ENCODE measurements at regions not wholly inside any gene's neighbourhood (a gene's known extent, or its start where the extent isn't known, plus 50 kb on each side); places are given as distances from the start of the nearest gene placed in this dataset.

DNA sequence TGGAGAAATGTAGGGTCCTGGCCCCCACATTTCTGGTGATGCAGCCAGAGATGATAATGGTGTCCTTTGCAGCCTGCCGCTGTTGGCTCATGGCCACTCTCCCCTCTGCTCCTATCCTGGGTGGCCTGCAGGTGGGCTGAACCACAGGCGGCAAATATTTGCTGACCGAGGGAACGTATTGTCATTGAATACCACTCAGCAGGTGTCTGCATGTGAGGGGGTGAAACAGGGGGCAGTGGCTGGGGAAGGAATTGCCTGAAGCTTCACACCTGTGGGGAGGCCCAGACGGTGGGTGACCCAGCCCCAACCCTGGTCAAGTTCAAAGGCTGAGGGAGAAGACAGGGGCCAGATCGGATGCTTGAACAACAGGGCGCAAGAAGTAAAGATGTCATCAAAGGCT is 73.3 kb upstream of the WNT11 start:
- DNase-seq (ENCODE audit: low read depth, low spot score) (no peak), FAIRE-seq (no peak), ATAC-seq (no peak)
- no TSS peak for BruUV-seq (replicated peaks)
- no peaks in the 10 kb centered on the region for H3K9me3 ChIP-seq (replicated peaks; ENCODE audit: control insufficient read depth, insufficient read depth, low read length)
- H4K20me1 ChIP-seq (ENCODE audit: control insufficient read depth, insufficient read depth) = no peaks in the 10 kb centered on the region
- intact Hi-C loops (cut with micrococcal nuclease; ENCODE audit: unreplicated experiment) (no loop called here), in situ Hi-C loops (cut with MboI) (no loop called here)
- ChIA-PET SMC1A (ENCODE audit: uncharacterized antibody, unreplicated experiment) (no interaction called here), POLR2A (no interaction called here), RAD21 (ENCODE audit: unreplicated experiment) (no interaction called here), CTCF (no interaction called here)
- WGBS (ENCODE audit: insufficient coverage, insufficient replicate concordance, low lambda C conversion rate, missing lambda C conversion rate) = 35% methylated on average over 7 of the region's 7 CpGs
- H2AFZ ChIP-seq (ENCODE audit: control insufficient read depth, low read depth, low read length) = no peak overlapping the region
- H3K36me3 ChIP-seq (ENCODE audit: control insufficient read depth in 2 of 2, insufficient read depth in 2 of 2, low read length in 1 of 2) = no peaks in the 10 kb centered on the region
- H3K79me2 ChIP-seq (ENCODE audit: control insufficient read depth, insufficient read depth, low read length) = no peaks in the 10 kb centered on the region
- H3K4me1 ChIP-seq (ENCODE audit: control insufficient read depth, insufficient read depth, low read length) = 0 out of 2 replicates have a peak, but pooled peaks cover 6% of the 10 kb centered on the region
- TF ChIP-seq JUNB (IDR thresholded peaks at IDR 0.05) (no peak), RB1 (IDR thresholded peaks at IDR 0.05; ENCODE audit: borderline replicate concordance) (no peak)
- TF ChIP-seq, protein P1, sequence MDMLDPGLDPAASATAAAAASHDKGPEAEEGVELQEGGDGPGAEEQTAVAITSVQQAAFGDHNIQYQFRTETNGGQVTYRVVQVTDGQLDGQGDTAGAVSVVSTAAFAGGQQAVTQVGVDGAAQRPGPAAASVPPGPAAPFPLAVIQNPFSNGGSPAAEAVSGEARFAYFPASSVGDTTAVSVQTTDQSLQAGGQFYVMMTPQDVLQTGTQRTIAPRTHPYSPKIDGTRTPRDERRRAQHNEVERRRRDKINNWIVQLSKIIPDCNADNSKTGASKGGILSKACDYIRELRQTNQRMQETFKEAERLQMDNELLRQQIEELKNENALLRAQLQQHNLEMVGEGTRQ (IDR thresholded peaks at IDR 0.05; ENCODE audit: borderline replicate concordance, low read depth, low read length) = no peak
- no peaks in the 10 kb centered on the region; a peak in 1 of 4 replicates for H3K27me3 ChIP-seq (replicated peaks in 1 of 2; ENCODE audit: control insufficient read depth in 2 of 2, insufficient read depth in 2 of 2, low read length in 1 of 2)
- no peak overlapping the region for H3K4me2 ChIP-seq (ENCODE audit: control insufficient read depth, insufficient read depth)
- H3K27ac ChIP-seq (ENCODE audit: control insufficient read depth, insufficient read depth) = no peak overlapping the region
- H3K9ac ChIP-seq (ENCODE audit: control insufficient read depth, insufficient read depth, low read length) = no peak overlapping the region
- no peak overlapping the region for H3K4me3 ChIP-seq

DNA sequence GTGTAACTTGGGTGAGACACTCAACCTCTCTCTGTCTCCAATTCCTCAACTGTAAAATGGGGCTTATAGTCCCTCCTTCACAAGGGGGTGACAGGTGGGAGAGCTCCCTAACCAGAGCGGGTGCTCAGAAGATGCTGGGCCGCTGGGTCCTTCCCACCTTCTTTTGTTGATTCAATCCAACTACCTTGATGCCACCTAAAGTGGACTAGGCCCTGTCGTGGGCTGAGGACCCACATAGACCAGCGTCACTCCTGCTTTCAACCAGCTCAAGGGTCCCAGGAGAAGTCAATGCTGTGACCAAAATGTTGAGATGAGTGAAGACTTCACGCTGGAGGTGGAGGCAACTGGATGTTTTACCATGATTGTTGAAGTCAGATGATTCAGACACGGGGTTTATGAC is 72.7 kb upstream of the WNT11 start:
- ChIA-PET RAD21 (ENCODE audit: unreplicated experiment) (no interaction called here), POLR2A (no interaction called here), CTCF (interaction anchor here (0.7 kb wide), 1 partner anchor 72 kb away, joined by 3 read pairs; no protein-coding TSS in a partner anchor), SMC1A (ENCODE audit: uncharacterized antibody, unreplicated experiment) (no interaction called here)
- Histone ChIP-seq H2AFZ (ENCODE audit: control insufficient read depth, low read depth, low read length) (no peak overlapping the region), H3K4me1 (ENCODE audit: control insufficient read depth, insufficient read depth, low read length) (0 out of 2 replicates have a peak, but pooled peaks cover 6% of the 10 kb centered on the region), H3K4me3 (no peak overlapping the region), H3K27ac (ENCODE audit: control insufficient read depth, insufficient read depth) (no peak overlapping the region), H3K4me2 (ENCODE audit: control insufficient read depth, insufficient read depth) (no peak overlapping the region), H3K9ac (ENCODE audit: control insufficient read depth, insufficient read depth, low read length) (no peak overlapping the region), H4K20me1 (ENCODE audit: control insufficient read depth, insufficient read depth) (no peaks in the 10 kb centered on the region), H3K9me3 (replicated peaks; ENCODE audit: control insufficient read depth, insufficient read depth, low read length) (no peaks in the 10 kb centered on the region; the same call in 2 of the 3 replicates), H3K27me3 (replicated peaks in 1 of 2; ENCODE audit: control insufficient read depth in 2 of 2, insufficient read depth in 2 of 2, low read length in 1 of 2) (no peaks in the 10 kb centered on the region), H3K79me2 (ENCODE audit: control insufficient read depth, insufficient read depth, low read length) (no peaks in the 10 kb centered on the region), H3K36me3 (ENCODE audit: control insufficient read depth in 2 of 2, insufficient read depth in 2 of 2, low read length in 1 of 2) (no peaks in the 10 kb centered on the region)
- ATAC-seq (no peak), DNase-seq (ENCODE audit: low read depth, low spot score) (no peak), FAIRE-seq (no peak)
- 37% methylated on average over 6 of the region's 6 CpGs for WGBS (ENCODE audit: insufficient coverage, insufficient replicate concordance, low lambda C conversion rate, missing lambda C conversion rate)
- BruUV-seq (replicated peaks) = no TSS peak
- intact Hi-C loops (cut with micrococcal nuclease; ENCODE audit: unreplicated experiment) = no loop called here
- in situ Hi-C loops (cut with MboI) = no loop called here
- TF ChIP-seq NR2C2 (IDR thresholded peaks at IDR 0.05; ENCODE audit: borderline replicate concordance, control insufficient read depth, insufficient read length, low read depth) (no peak), IKZF1 (conservative IDR thresholded peaks at IDR 0.05) (no peak), MEF2B (IDR thresholded peaks at IDR 0.05; ENCODE audit: partially characterized antibody, poor library complexity, severe bottlenecking) (no peak), RAD51 (IDR thresholded peaks at IDR 0.05) (no peak), HDAC6 (IDR thresholded peaks at IDR 0.05; ENCODE audit: unreplicated experiment) (no peak), CREM (IDR thresholded peaks at IDR 0.05; ENCODE audit: low read depth) (no peak), ASH2L (IDR thresholded peaks at IDR 0.05; ENCODE audit: borderline replicate concordance, low read depth) (no peak), EGR1 (IDR thresholded peaks at IDR 0.05; ENCODE audit: borderline replicate concordance in 1 of 2, low read depth in 2 of 2, low read length in 2 of 2) (no peak), POU2F2 (IDR thresholded peaks at IDR 0.05; ENCODE audit: borderline replicate concordance, low read depth, low read length) (no peak)
- TF ChIP-seq, protein P2, sequence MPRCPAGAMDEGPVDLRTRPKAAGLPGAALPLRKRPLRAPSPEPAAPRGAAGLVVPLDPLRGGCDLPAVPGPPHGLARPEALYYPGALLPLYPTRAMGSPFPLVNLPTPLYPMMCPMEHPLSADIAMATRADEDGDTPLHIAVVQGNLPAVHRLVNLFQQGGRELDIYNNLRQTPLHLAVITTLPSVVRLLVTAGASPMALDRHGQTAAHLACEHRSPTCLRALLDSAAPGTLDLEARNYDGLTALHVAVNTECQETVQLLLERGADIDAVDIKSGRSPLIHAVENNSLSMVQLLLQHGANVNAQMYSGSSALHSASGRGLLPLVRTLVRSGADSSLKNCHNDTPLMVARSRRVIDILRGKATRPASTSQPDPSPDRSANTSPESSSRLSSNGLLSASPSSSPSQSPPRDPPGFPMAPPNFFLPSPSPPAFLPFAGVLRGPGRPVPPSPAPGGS (IDR thresholded peaks at IDR 0.05; ENCODE audit: borderline replicate concordance, insufficient read depth, low read depth, low read length, poor library complexity, severe bottlenecking) = no peak
- TF ChIP-seq, protein P3, sequence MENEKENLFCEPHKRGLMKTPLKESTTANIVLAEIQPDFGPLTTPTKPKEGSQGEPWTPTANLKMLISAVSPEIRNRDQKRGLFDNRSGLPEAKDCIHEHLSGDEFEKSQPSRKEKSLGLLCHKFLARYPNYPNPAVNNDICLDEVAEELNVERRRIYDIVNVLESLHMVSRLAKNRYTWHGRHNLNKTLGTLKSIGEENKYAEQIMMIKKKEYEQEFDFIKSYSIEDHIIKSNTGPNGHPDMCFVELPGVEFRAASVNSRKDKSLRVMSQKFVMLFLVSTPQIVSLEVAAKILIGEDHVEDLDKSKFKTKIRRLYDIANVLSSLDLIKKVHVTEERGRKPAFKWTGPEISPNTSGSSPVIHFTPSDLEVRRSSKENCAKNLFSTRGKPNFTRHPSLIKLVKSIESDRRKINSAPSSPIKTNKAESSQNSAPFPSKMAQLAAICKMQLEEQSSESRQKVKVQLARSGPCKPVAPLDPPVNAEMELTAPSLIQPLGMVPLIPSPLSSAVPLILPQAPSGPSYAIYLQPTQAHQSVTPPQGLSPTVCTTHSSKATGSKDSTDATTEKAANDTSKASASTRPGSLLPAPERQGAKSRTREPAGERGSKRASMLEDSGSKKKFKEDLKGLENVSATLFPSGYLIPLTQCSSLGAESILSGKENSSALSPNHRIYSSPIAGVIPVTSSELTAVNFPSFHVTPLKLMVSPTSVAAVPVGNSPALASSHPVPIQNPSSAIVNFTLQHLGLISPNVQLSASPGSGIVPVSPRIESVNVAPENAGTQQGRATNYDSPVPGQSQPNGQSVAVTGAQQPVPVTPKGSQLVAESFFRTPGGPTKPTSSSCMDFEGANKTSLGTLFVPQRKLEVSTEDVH (IDR thresholded peaks at IDR 0.05; ENCODE audit: low read depth, partially characterized antibody) = no peak
